ENCODE measurements at regions not wholly inside any gene's neighbourhood (a gene's known extent, or its start where the extent isn't known, plus 50 kb on each side); places are given as distances from the start of the nearest gene placed in this dataset.

- Histone ChIP-seq H3K36me3 (replicated peaks; ENCODE audit: insufficient read depth, low read length) (no peaks in the 10 kb centered on the region), H3K27ac (ENCODE audit: low read length) (no peak overlapping the region), H4K20me1 (ENCODE audit: insufficient read depth, low read length) (no peaks in the 10 kb centered on the region), H3K4me1 (ENCODE audit: low read length) (no peaks in the 10 kb centered on the region), H3K4me3 (ENCODE audit: low read length) (no peak overlapping the region), H3F3A (ENCODE audit: insufficient read depth, low read length) (no peaks in the 10 kb centered on the region), H3K4me2 (ENCODE audit: low read depth, low read length) (no peak overlapping the region), H3K27me3 (replicated peaks; ENCODE audit: insufficient read depth, low read length) (no peaks in the 10 kb centered on the region), H3K79me2 (ENCODE audit: low read length) (no peaks in the 10 kb centered on the region), H3K9ac (ENCODE audit: low read length) (no peak overlapping the region), H3K9me2 (replicated peaks; ENCODE audit: insufficient read depth, low read length) (no peaks in the 10 kb centered on the region), H3K9me3 (replicated peaks; ENCODE audit: insufficient read depth, low read length) (no peaks in the 10 kb centered on the region), H2AFZ (ENCODE audit: low read length) (no peak overlapping the region)
- TF ChIP-seq EZH2phosphoT487 (IDR thresholded peaks at IDR 0.05; ENCODE audit: low read length) = no peak
- no peak for TF ChIP-seq EZH2 (optimal IDR thresholded peaks at IDR 0.05; ENCODE audit: low read depth, low read length)
- TF ChIP-seq, protein P1, sequence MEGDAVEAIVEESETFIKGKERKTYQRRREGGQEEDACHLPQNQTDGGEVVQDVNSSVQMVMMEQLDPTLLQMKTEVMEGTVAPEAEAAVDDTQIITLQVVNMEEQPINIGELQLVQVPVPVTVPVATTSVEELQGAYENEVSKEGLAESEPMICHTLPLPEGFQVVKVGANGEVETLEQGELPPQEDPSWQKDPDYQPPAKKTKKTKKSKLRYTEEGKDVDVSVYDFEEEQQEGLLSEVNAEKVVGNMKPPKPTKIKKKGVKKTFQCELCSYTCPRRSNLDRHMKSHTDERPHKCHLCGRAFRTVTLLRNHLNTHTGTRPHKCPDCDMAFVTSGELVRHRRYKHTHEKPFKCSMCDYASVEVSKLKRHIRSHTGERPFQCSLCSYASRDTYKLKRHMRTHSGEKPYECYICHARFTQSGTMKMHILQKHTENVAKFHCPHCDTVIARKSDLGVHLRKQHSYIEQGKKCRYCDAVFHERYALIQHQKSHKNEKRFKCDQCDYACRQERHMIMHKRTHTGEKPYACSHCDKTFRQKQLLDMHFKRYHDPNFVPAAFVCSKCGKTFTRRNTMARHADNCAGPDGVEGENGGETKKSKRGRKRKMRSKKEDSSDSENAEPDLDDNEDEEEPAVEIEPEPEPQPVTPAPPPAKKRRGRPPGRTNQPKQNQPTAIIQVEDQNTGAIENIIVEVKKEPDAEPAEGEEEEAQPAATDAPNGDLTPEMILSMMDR (IDR thresholded peaks at IDR 0.05; ENCODE audit: low read length) = no peak
- no peak for DNase-seq
These were observed 55.3 kb downstream of the GADD45G start for GRCh38 chr9:89659891-89660685.

DNA sequence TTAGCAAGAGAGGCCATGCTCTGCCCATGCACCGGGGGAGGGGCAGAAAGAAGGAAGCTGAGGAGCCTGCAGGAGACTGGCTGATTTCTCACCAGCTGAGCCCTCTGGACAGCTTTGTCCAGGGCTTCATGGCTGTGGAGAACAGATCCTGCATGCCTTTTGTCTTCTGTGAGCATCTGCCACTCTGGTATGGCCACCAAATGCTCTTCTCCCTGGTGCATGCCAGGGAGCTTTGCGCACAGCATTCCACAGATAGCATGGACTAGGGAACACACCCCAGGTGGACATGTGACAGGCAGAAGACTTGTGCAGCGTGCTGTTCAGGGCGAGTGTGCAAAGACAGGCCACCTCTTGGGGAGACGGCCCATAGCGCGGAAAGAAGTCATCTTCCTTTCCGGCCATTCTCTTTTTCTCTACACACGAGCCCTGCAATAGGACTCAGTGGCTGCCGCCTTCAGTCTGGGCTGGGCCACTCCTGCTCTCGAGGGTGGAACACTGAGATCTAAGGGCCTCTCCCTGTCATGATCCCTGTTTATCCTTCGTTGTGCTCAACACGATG, 56.7 kb downstream of the GADD45G start:
- no peak overlapping the region for H3K4me2 ChIP-seq (ENCODE audit: low read depth, low read length)

GRCh38 chr9:89661956-89662717, 57.3 kb downstream of the GADD45G start:
- Histone ChIP-seq H3K4me3 (ENCODE audit: low read length) (no peak overlapping the region), H3F3A (ENCODE audit: insufficient read depth, low read length) (no peaks in the 10 kb centered on the region), H3K9me2 (replicated peaks; ENCODE audit: insufficient read depth, low read length) (no peaks in the 10 kb centered on the region), H3K27me3 (replicated peaks; ENCODE audit: insufficient read depth, low read length) (no peaks in the 10 kb centered on the region), H3K79me2 (ENCODE audit: low read length) (no peaks in the 10 kb centered on the region), H3K4me2 (ENCODE audit: low read depth, low read length) (no peak overlapping the region), H3K36me3 (replicated peaks; ENCODE audit: insufficient read depth, low read length) (no peaks in the 10 kb centered on the region), H4K20me1 (ENCODE audit: insufficient read depth, low read length) (no peaks in the 10 kb centered on the region), H3K27ac (ENCODE audit: low read length) (no peak overlapping the region), H3K9ac (ENCODE audit: low read length) (no peak overlapping the region), H2AFZ (ENCODE audit: low read length) (no peak overlapping the region), H3K4me1 (ENCODE audit: low read length) (no peaks in the 10 kb centered on the region), H3K9me3 (replicated peaks; ENCODE audit: insufficient read depth, low read length) (no peaks in the 10 kb centered on the region)
- no peak for DNase-seq
- TF ChIP-seq, protein P1 (IDR thresholded peaks at IDR 0.05; ENCODE audit: low read length) = no peak
- TF ChIP-seq EZH2 (optimal IDR thresholded peaks at IDR 0.05; ENCODE audit: low read depth, low read length) = no peak

More for the DNA sequence above, 56.7 kb downstream of the GADD45G start:
- H3K9ac ChIP-seq (ENCODE audit: low read length) = no peak overlapping the region
- no peak overlapping the region for H2AFZ ChIP-seq (ENCODE audit: low read length)
- TF ChIP-seq EZH2phosphoT487 (IDR thresholded peaks at IDR 0.05; ENCODE audit: low read length) (no peak), EZH2 (optimal IDR thresholded peaks at IDR 0.05; ENCODE audit: low read depth, low read length) (no peak)
- TF ChIP-seq, protein P1 (IDR thresholded peaks at IDR 0.05; ENCODE audit: low read length) = no peak
- DNase-seq = no peak
- H3K79me2 ChIP-seq (ENCODE audit: low read length) = no peaks in the 10 kb centered on the region
- H3K9me2 ChIP-seq (replicated peaks; ENCODE audit: insufficient read depth, low read length) = no peaks in the 10 kb centered on the region
- no peaks in the 10 kb centered on the region for H3K4me1 ChIP-seq (ENCODE audit: low read length)
- no peaks in the 10 kb centered on the region for H3K27me3 ChIP-seq (replicated peaks; ENCODE audit: insufficient read depth, low read length)
- no peaks in the 10 kb centered on the region for H3F3A ChIP-seq (ENCODE audit: insufficient read depth, low read length)
- no peak overlapping the region for H3K4me3 ChIP-seq (ENCODE audit: low read length)
- H3K27ac ChIP-seq (ENCODE audit: low read length) = no peak overlapping the region
- H3K36me3 ChIP-seq (replicated peaks; ENCODE audit: insufficient read depth, low read length) = no peaks in the 10 kb centered on the region
- H3K9me3 ChIP-seq (replicated peaks; ENCODE audit: insufficient read depth, low read length) = no peaks in the 10 kb centered on the region
- no peaks in the 10 kb centered on the region for H4K20me1 ChIP-seq (ENCODE audit: insufficient read depth, low read length)
